Mesothelial cell of epicardium (in vitro differentiated cells): ENCODE measurements at regions not wholly inside any gene's neighbourhood (a gene's known extent, or its start where the extent isn't known, plus 50 kb on each side); places are given as distances from the start of the nearest gene placed in this dataset.

ENCODE experiments used
- DNase-seq, 2 experiments: peaks; one replicate each; pipeline ENCODE4 v3.0.0; 2021; ENCODE audit warnings: low spot score in 2 of 2; ENCODE audit not compliant: unreplicated experiment in 2 of 2
- H3K27ac Mint-ChIP-seq: 2 replicates; pipeline ENCODE4 v1.8.0; 2021; ENCODE audit warnings: mixed read lengths
- H3K27me3 Mint-ChIP-seq: 2 replicates; pipeline ENCODE4 v1.8.0; 2021; ENCODE audit warnings: low read depth, mixed read lengths
- H3K36me3 Mint-ChIP-seq: 2 replicates; pipeline ENCODE4 v1.8.0; 2021; ENCODE audit warnings: mixed read lengths
- H3K4me1 Mint-ChIP-seq: 2 replicates; pipeline ENCODE4 v1.8.0; 2021; ENCODE audit warnings: mixed read lengths
- H3K4me3 Mint-ChIP-seq: 2 replicates; pipeline ENCODE4 v1.8.0; 2021; ENCODE audit warnings: mild to moderate bottlenecking, moderate library complexity, mixed read lengths
- H3K9me3 Mint-ChIP-seq: 2 replicates; pipeline ENCODE4 v1.8.0; 2021; ENCODE audit warnings: mixed read lengths
- CTCF ChIP-seq: fragments of 200-600 bp; sonication (generic); IDR thresholded peaks from one replicate; pipeline ENCODE4 v1.5.0; 2021; ENCODE audit warnings: antibody characterized with exemption; ENCODE audit not compliant: unreplicated experiment

GRCh38 chr11:98110030-98110429 lies 910.7 kb upstream of the CNTN5 start:
- Mint-ChIP-seq H3K36me3 (no peaks in the 10 kb centered on the region), H3K9me3 (no peaks in the 10 kb centered on the region), H3K4me1 (peaks cover 8% of the 10 kb centered on the region), H3K27me3 (no peaks in the 10 kb centered on the region), H3K4me3 (no peak overlapping the region), H3K27ac (no peak overlapping the region)
- TF ChIP-seq CTCF, result no peak
- DNase-seq, result no peak

GRCh38 chr11:98115873-98116272 lies 904.9 kb upstream of the CNTN5 start:
- Mint-ChIP-seq H3K4me1 (peaks cover 4% of the 10 kb centered on the region), H3K27me3 (no peaks in the 10 kb centered on the region), H3K36me3 (no peaks in the 10 kb centered on the region), H3K27ac (no peak overlapping the region), H3K9me3 (peaks cover 22% of the 10 kb centered on the region), H3K4me3 (no peak overlapping the region)
- TF ChIP-seq CTCF, result no peak
- DNase-seq, result no peak

GRCh38 chr11:98130117-98130625 lies 890.6 kb upstream of the CNTN5 start:
- TF ChIP-seq CTCF, result no peak
- H3K27me3 Mint-ChIP-seq, result no peaks in the 10 kb centered on the region
- DNase-seq, result no peak
- H3K27ac Mint-ChIP-seq, result no peak overlapping the region
- peaks cover 23% of the 10 kb centered on the region for H3K36me3 Mint-ChIP-seq
- H3K4me1 Mint-ChIP-seq, result no peaks in the 10 kb centered on the region
- no peak overlapping the region for H3K4me3 Mint-ChIP-seq
- peaks cover 61% of the 10 kb centered on the region for H3K9me3 Mint-ChIP-seq

GRCh38 chr11:98136357-98136756 lies 884.4 kb upstream of the CNTN5 start:
- H3K9me3 Mint-ChIP-seq, result peaks cover 47% of the 10 kb centered on the region
- H3K4me3 Mint-ChIP-seq, result no peak overlapping the region
- no peak for DNase-seq
- H3K4me1 Mint-ChIP-seq, result no peaks in the 10 kb centered on the region
- no peak overlapping the region for H3K27ac Mint-ChIP-seq
- TF ChIP-seq CTCF, result no peak
- no peaks in the 10 kb centered on the region for H3K27me3 Mint-ChIP-seq
- H3K36me3 Mint-ChIP-seq, result peaks cover 2% of the 10 kb centered on the region

GRCh38 chr11:98137437-98137836 lies 883.3 kb upstream of the CNTN5 start:
- TF ChIP-seq CTCF, result no peak
- no peak for DNase-seq
- no peak overlapping the region for H3K4me3 Mint-ChIP-seq
- peaks cover 44% of the 10 kb centered on the region for H3K9me3 Mint-ChIP-seq
- no peaks in the 10 kb centered on the region for H3K4me1 Mint-ChIP-seq
- peaks cover 1% of the 10 kb centered on the region for H3K36me3 Mint-ChIP-seq
- no peaks in the 10 kb centered on the region for H3K27me3 Mint-ChIP-seq
- H3K27ac Mint-ChIP-seq, result no peak overlapping the region

GRCh38 chr11:98143661-98144060 lies 877.1 kb upstream of the CNTN5 start:
- Mint-ChIP-seq H3K36me3 (peaks cover 10% of the 10 kb centered on the region), H3K27me3 (no peaks in the 10 kb centered on the region), H3K27ac (no peak overlapping the region), H3K4me1 (no peaks in the 10 kb centered on the region), H3K4me3 (no peak overlapping the region), H3K9me3 (peaks cover 52% of the 10 kb centered on the region)
- TF ChIP-seq CTCF, result no peak
- DNase-seq, result no peak
